IMR-90 (cell line): ENCODE measurements at regions not wholly inside any gene's neighbourhood (a gene's known extent, or its start where the extent isn't known, plus 50 kb on each side); places are given as distances from the start of the nearest gene placed in this dataset.

Experiments
- ATAC-seq: fragments of 200-7000 bp; cut with Tn5 transposase; 2 replicates; pipeline ENCODE4 v1.9.1; 2020; ENCODE audit warnings: low read depth, mild to moderate bottlenecking, moderate library complexity
- BruUV-seq: library from RNA; stranded (reverse); fragments of 400-500 nt; replicated peaks from 2 replicates; lab custom pipeline; 2021; lab: Mats Ljungman, UMichigan
- CTCF ChIA-PET: fragments of 300-600 bp; formaldehyde crosslinking; extraction: SDS; loops from one replicate; lab custom pipeline; 2021; ENCODE audit warnings: antibody characterized with exemption; lab: Yijun Ruan, JAX
- POLR2A ChIA-PET: fragments of 300-600 bp; sonication (Branson Sonifier 250); formaldehyde crosslinking; loops from one replicate; lab custom pipeline; 2022; ENCODE audit warnings: antibody characterized with exemption; ENCODE audit not compliant: unreplicated experiment; lab: Charles Lee
- DNase-seq: peaks from one replicate; pipeline ENCODE4 v3.0.0; 2013
- H2AFZ ChIP-seq: replicated peaks from 2 replicates; pipeline ENCODE3; 2013; ENCODE audit warnings: low read length, mild to moderate bottlenecking; ENCODE audit not compliant: poor library complexity
- H2AK5ac ChIP-seq: 2 replicates; pipeline ENCODE4 v1.6.1; 2013; ENCODE audit warnings: low read depth, low read length, inconsistent platforms
- H2AK9ac ChIP-seq: replicated peaks from 2 replicates; pipeline ENCODE3; 2013; ENCODE audit warnings: mild to moderate bottlenecking, low read depth, low read length, moderate library complexity; ENCODE audit not compliant: poor library complexity
- H2BK120ac ChIP-seq: 2 replicates; pipeline ENCODE4 v1.6.1; 2013; ENCODE audit warnings: low read depth, low read length, inconsistent platforms
- H2BK15ac ChIP-seq: 3 replicates; pipeline ENCODE4 v1.6.1; 2013; ENCODE audit warnings: low read depth, low read length, inconsistent platforms
- H2BK20ac ChIP-seq: 2 replicates; pipeline ENCODE4 v1.6.1; 2013; ENCODE audit warnings: low read depth, mild to moderate bottlenecking, inconsistent platforms, low read length, moderate library complexity
- H2BK5ac ChIP-seq: 2 replicates; pipeline ENCODE4 v1.6.1; 2013; ENCODE audit warnings: mild to moderate bottlenecking, low read depth, low read length, inconsistent platforms; ENCODE audit not compliant: poor library complexity, severe bottlenecking
- H3K14ac ChIP-seq: replicated peaks from 2 replicates; pipeline ENCODE4 v1.6.1; 2013; ENCODE audit warnings: low read depth, low read length, inconsistent platforms
- H3K18ac ChIP-seq: 2 replicates; pipeline ENCODE4 v1.6.1; 2013; ENCODE audit warnings: low read depth, low read length, control low read depth
- H3K23ac ChIP-seq: 2 replicates; pipeline ENCODE4 v1.6.1; 2013; ENCODE audit warnings: low read depth, low read length, inconsistent platforms
- H3K27ac ChIP-seq: 2 replicates; pipeline ENCODE4 v1.5.1; 2013; ENCODE audit warnings: mild to moderate bottlenecking, control low read depth, low read length; ENCODE audit not compliant: insufficient read depth
- H3K27me3 ChIP-seq: 2 replicates; pipeline ENCODE4 v1.6.1; 2013; ENCODE audit warnings: low read length; ENCODE audit not compliant: control insufficient read depth, insufficient read depth
- H3K36me3 ChIP-seq: 2 replicates; pipeline ENCODE4 v1.6.1; 2013; ENCODE audit warnings: low read length, mixed read lengths; ENCODE audit not compliant: control insufficient read depth, insufficient read depth
- H3K4ac ChIP-seq: 2 replicates; pipeline ENCODE4 v1.6.1; 2013; ENCODE audit warnings: low read depth, low read length, inconsistent platforms
- H3K4me1 ChIP-seq: 2 replicates; pipeline ENCODE4 v1.6.1; 2013; ENCODE audit warnings: low read length, mixed read lengths; ENCODE audit not compliant: control insufficient read depth, insufficient read depth
- H3K4me2 ChIP-seq: 2 replicates; pipeline ENCODE4 v1.6.1; 2013; ENCODE audit warnings: low read depth, mild to moderate bottlenecking, control low read depth, low read length, moderate library complexity
- H3K4me3 ChIP-seq: 2 replicates; pipeline ENCODE4 v1.5.1; 2013; ENCODE audit warnings: low read depth, mild to moderate bottlenecking, control low read depth, low read length, moderate library complexity; ENCODE audit not compliant: insufficient read depth
- H3K56ac ChIP-seq: 2 replicates; pipeline ENCODE4 v1.6.1; 2013; ENCODE audit warnings: low read length, inconsistent platforms; ENCODE audit not compliant: insufficient read depth; ENCODE audit errors: extremely low read depth
- H3K79me1 ChIP-seq, 2 experiments: 2 replicates each; pipeline ENCODE4 v1.6.1; 2013; ENCODE audit warnings: low read length in 2 of 2, inconsistent platforms in 1 of 2, low read depth in 1 of 2
- H3K9ac ChIP-seq: 2 replicates; pipeline ENCODE4 v1.6.1; 2013; ENCODE audit warnings: low read depth, low read length, control low read depth
- H3K9me1 ChIP-seq: 2 replicates; pipeline ENCODE4 v1.6.1; 2013; ENCODE audit warnings: low read length, inconsistent platforms; ENCODE audit not compliant: insufficient read depth
- H3K9me3 ChIP-seq: 2 replicates; pipeline ENCODE4 v1.6.1; 2013; ENCODE audit warnings: low read length; ENCODE audit not compliant: control insufficient read depth, insufficient read depth
- H4K20me1 ChIP-seq: 2 replicates; pipeline ENCODE4 v1.6.1; 2013; ENCODE audit warnings: low read length, inconsistent platforms; ENCODE audit not compliant: insufficient read depth
- H4K5ac ChIP-seq: 2 replicates; pipeline ENCODE4 v1.6.1; 2013; ENCODE audit warnings: mild to moderate bottlenecking, low read depth, low read length, control low read depth
- H4K8ac ChIP-seq, 2 experiments: 2 replicates each; pipeline ENCODE4 v1.6.1; 2013; ENCODE audit warnings: low read depth in 2 of 2, low read length in 2 of 2, control low read depth in 1 of 2, inconsistent platforms in 1 of 2
- H4K91ac ChIP-seq: 2 replicates; pipeline ENCODE4 v1.6.1; 2013; ENCODE audit warnings: low read depth, low read length, inconsistent platforms; ENCODE audit not compliant: insufficient read depth
- BHLHE40 ChIP-seq: fragments of 150-350 bp; IDR thresholded peaks from 2 replicates; pipeline ENCODE4 v1.6.1; 2016; ENCODE audit warnings: mild to moderate bottlenecking, low read depth, low read length
- CEBPB ChIP-seq: IDR thresholded peaks from 2 replicates; pipeline ENCODE4 v1.6.1; 2012; ENCODE audit warnings: low read depth, low read length, improper control_type of control experiment
- CHD1 ChIP-seq: IDR thresholded peaks from 2 replicates; pipeline ENCODE4 v1.6.1; 2012; ENCODE audit warnings: low read depth, low read length, improper control_type of control experiment
- FOS ChIP-seq: fragments of 150-350 bp; IDR thresholded peaks from 2 replicates; pipeline ENCODE4 v1.6.1; 2016; ENCODE audit warnings: low read depth, low read length
- MAFK ChIP-seq: IDR thresholded peaks from 2 replicates; pipeline ENCODE4 v1.6.1; 2012; ENCODE audit warnings: low read depth, low read length, improper control_type of control experiment
- MAZ ChIP-seq: IDR thresholded peaks from 2 replicates; pipeline ENCODE4 v1.6.1; 2012; ENCODE audit warnings: low read depth, mild to moderate bottlenecking, low read length, improper control_type of control experiment, moderate library complexity, borderline replicate concordance
- MXI1 ChIP-seq: IDR thresholded peaks from 2 replicates; pipeline ENCODE4 v1.6.1; 2012; ENCODE audit warnings: low read depth, mild to moderate bottlenecking, low read length, moderate library complexity, borderline replicate concordance
- NFE2L2 ChIP-seq: fragments of 150-350 bp; IDR thresholded peaks from 2 replicates; pipeline ENCODE4 v1.6.1; 2016; ENCODE audit warnings: low read depth, mild to moderate bottlenecking, low read length
- POLR2A ChIP-seq: IDR thresholded peaks from 2 replicates; pipeline ENCODE4 v1.6.1; 2012; ENCODE audit warnings: mild to moderate bottlenecking, low read depth, low read length
- RAD21 ChIP-seq: IDR thresholded peaks from 2 replicates; pipeline ENCODE4 v1.6.1; 2012; ENCODE audit warnings: low read length, improper control_type of control experiment
- RCOR1 ChIP-seq: IDR thresholded peaks from 2 replicates; pipeline ENCODE4 v1.6.1; 2012; ENCODE audit warnings: mild to moderate bottlenecking, low read length, improper control_type of control experiment; ENCODE audit not compliant: insufficient replicate concordance
- RFX5 ChIP-seq: IDR thresholded peaks from 2 replicates; pipeline ENCODE4 v1.8.0; 2012; ENCODE audit warnings: low read depth, mild to moderate bottlenecking, low read length, moderate library complexity
- SMC3 ChIP-seq: fragments of 150-350 bp; IDR thresholded peaks from 2 replicates; pipeline ENCODE4 v1.6.1; 2016; ENCODE audit warnings: low read depth, mild to moderate bottlenecking, antibody characterized with exemption, low read length, moderate library complexity
- WGBS, 2 experiments: methylation state at CpG; one replicate each; pipeline versions ENCODE4 v1.1.5 to v1.1.7; 2013; ENCODE audit warnings: missing lambda C conversion rate in 2 of 2; ENCODE audit not compliant: insufficient read length in 1 of 2; ENCODE audit errors: extremely low coverage in 2 of 2; 5-methylcytosine and 5-hydroxymethylcytosine counted together
- dilution Hi-C: fragments of 300-500 bp; cut with HindIII; formaldehyde crosslinking; loops from one replicate; pipeline ENCODE4 v1.14.3; 2018; ENCODE audit warnings: low sequenced_read_pairs; ENCODE audit not compliant: unreplicated experiment
- in situ Hi-C: fragments of 300-500 bp; cut with MboI; formaldehyde crosslinking; loops from 3 replicates; pipeline ENCODE4 v1.14.3; 2019; ENCODE audit warnings: low sequenced_read_pairs, inconsistent platforms, mixed read lengths
- intact Hi-C: fragments of 100-400 bp; cut with micrococcal nuclease; formaldehyde crosslinking; loops from 2 replicates; pipeline ENCODE4 v1.10.0; 2022
- TF ChIP-seq, protein P1 (sequence below): fragments of 150-350 bp; IDR thresholded peaks from 2 replicates; pipeline ENCODE4 v1.6.1; 2017; ENCODE audit warnings: mild to moderate bottlenecking, antibody characterized with exemption, low read length, low read depth
- TF ChIP-seq, protein P2 (sequence below): fragments of 150-350 bp; IDR thresholded peaks from 2 replicates; pipeline ENCODE4 v1.6.1; 2016; ENCODE audit warnings: low read depth, mild to moderate bottlenecking, low read length, moderate library complexity, borderline replicate concordance
- TF ChIP-seq, protein P3 (sequence below): conservative IDR thresholded peaks from 2 replicates; pipeline ENCODE4 v1.5.1; 2012; ENCODE audit warnings: mild to moderate bottlenecking, low read depth, low read length, improper control_type of control experiment

DNA sequence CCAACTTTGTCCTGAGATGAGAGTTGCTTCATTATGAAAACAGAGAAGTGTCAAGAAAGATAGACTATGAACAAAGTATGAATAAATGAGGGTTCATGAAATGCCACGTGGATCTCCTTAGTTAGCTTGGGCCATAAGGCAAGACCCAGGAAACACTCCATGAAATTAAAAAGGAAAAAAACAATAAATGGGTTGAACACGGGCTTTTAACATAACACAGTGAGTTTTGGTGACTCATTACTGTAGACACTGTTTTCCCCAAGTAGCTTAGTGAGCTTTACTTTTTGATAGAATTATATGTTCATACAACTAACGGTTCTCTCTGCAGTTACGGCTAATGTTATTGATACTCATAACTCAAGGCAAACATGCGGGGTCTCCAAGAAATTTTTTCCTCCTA lies 265.0 kb downstream of the DHX15 start:
- H3K27me3 ChIP-seq: no peaks in the 10 kb centered on the region
- no CpG with 5 or more reads among the region's 5 CpGs for WGBS, 2 experiments

More for the DNA sequence above, 265.0 kb downstream of the DHX15 start:
- Histone ChIP-seq H4K5ac (no peak overlapping the region), H3K4ac (no peak overlapping the region), H2BK120ac (no peak overlapping the region), H2AFZ (no peak overlapping the region), H3K4me1 (peaks cover 6% of the 10 kb centered on the region), H3K9me1 (peaks cover 5% of the 10 kb centered on the region; the same call in 1 of the 2 replicates), H3K14ac (no peak overlapping the region), H3K4me2 (no peak overlapping the region), H4K20me1 (no peaks in the 10 kb centered on the region), H3K23ac (no peak overlapping the region), H3K9ac (no peak overlapping the region), H2BK20ac (no peak overlapping the region), H3K56ac (no peak overlapping the region), H2BK15ac (no peak overlapping the region), H2AK5ac (no peak overlapping the region), H3K27ac (no peak overlapping the region), H3K79me1 (no peaks in the 10 kb centered on the region), H3K36me3 (no peaks in the 10 kb centered on the region), H3K9me3 (no peaks in the 10 kb centered on the region), H3K18ac (no peak overlapping the region), H2AK9ac (no peak overlapping the region), H2BK5ac (no peak overlapping the region), H4K91ac (no peak overlapping the region), H3K4me3 (no peak overlapping the region), H4K8ac (no peak overlapping the region)
- in situ Hi-C loops: no loop called here
- CTCF ChIA-PET: no interaction called here
- BruUV-seq: no TSS peak
- DNase-seq (peak; percentile 23), ATAC-seq (no peak; the same call in 1 of the 2 replicates)
- TF ChIP-seq, protein P1, sequence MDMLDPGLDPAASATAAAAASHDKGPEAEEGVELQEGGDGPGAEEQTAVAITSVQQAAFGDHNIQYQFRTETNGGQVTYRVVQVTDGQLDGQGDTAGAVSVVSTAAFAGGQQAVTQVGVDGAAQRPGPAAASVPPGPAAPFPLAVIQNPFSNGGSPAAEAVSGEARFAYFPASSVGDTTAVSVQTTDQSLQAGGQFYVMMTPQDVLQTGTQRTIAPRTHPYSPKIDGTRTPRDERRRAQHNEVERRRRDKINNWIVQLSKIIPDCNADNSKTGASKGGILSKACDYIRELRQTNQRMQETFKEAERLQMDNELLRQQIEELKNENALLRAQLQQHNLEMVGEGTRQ: no peak
- TF ChIP-seq RAD21 (no peak), RCOR1 (no peak), MAFK (no peak), POLR2A (no peak), MXI1 (no peak), CHD1 (no peak), CEBPB (no peak), MAZ (no peak), RFX5 (no peak), BHLHE40 (no peak), NFE2L2 (no peak), SMC3 (no peak), FOS (no peak)
- TF ChIP-seq, protein P2, sequence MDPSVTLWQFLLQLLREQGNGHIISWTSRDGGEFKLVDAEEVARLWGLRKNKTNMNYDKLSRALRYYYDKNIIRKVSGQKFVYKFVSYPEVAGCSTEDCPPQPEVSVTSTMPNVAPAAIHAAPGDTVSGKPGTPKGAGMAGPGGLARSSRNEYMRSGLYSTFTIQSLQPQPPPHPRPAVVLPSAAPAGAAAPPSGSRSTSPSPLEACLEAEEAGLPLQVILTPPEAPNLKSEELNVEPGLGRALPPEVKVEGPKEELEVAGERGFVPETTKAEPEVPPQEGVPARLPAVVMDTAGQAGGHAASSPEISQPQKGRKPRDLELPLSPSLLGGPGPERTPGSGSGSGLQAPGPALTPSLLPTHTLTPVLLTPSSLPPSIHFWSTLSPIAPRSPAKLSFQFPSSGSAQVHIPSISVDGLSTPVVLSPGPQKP: no peak
- TF ChIP-seq, protein P3, sequence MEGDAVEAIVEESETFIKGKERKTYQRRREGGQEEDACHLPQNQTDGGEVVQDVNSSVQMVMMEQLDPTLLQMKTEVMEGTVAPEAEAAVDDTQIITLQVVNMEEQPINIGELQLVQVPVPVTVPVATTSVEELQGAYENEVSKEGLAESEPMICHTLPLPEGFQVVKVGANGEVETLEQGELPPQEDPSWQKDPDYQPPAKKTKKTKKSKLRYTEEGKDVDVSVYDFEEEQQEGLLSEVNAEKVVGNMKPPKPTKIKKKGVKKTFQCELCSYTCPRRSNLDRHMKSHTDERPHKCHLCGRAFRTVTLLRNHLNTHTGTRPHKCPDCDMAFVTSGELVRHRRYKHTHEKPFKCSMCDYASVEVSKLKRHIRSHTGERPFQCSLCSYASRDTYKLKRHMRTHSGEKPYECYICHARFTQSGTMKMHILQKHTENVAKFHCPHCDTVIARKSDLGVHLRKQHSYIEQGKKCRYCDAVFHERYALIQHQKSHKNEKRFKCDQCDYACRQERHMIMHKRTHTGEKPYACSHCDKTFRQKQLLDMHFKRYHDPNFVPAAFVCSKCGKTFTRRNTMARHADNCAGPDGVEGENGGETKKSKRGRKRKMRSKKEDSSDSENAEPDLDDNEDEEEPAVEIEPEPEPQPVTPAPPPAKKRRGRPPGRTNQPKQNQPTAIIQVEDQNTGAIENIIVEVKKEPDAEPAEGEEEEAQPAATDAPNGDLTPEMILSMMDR: no peak
- intact Hi-C loops: no loop called here
- POLR2A ChIA-PET: no interaction called here
- dilution Hi-C loops: no loop called here
